Spinal cord (tissue), 9 donors: ENCODE measurements at regions not wholly inside any gene's neighbourhood (a gene's known extent, or its start where the extent isn't known, plus 50 kb on each side); places are given as distances from the start of the nearest gene placed in this dataset.

Experiments
- DNase-seq, 6 donors: peaks; one replicate each; pipeline versions ENCODE4 v3.0.0 to v3.0.0-alpha.2; 2013 to 2015; ENCODE audit warnings: low spot score in 6 of 6, low read depth in 4 of 6
- H3K27ac ChIP-seq: one replicate; pipeline ENCODE4 v1.5.1; 2013; ENCODE audit warnings: low read depth, low read length, control low read depth
- H3K27me3 ChIP-seq: one replicate; pipeline ENCODE4 v1.6.1; 2013; ENCODE audit warnings: low read length; ENCODE audit not compliant: control insufficient read depth, insufficient read depth
- H3K36me3 ChIP-seq: one replicate; pipeline ENCODE4 v1.6.1; 2013; ENCODE audit warnings: low read length; ENCODE audit not compliant: control insufficient read depth, insufficient read depth
- H3K4me1 ChIP-seq: one replicate; pipeline ENCODE4 v1.6.1; 2013; ENCODE audit warnings: low read length; ENCODE audit not compliant: control insufficient read depth, insufficient read depth
- H3K4me3 ChIP-seq: one replicate; pipeline ENCODE4 v1.5.1; 2013; ENCODE audit warnings: low read depth, low read length, control low read depth
- H3K9me3 ChIP-seq: one replicate; pipeline ENCODE4 v1.6.1; 2013; ENCODE audit warnings: low read length; ENCODE audit not compliant: control insufficient read depth, insufficient read depth
- WGBS: methylation state at CpG from one replicate; pipeline ENCODE4 v1.1.5; 2013; ENCODE audit warnings: missing lambda C conversion rate; ENCODE audit not compliant: insufficient coverage; 5-methylcytosine and 5-hydroxymethylcytosine counted together
- donor health status: healthy.

- H3K27ac ChIP-seq, result no peak overlapping the region
- no peaks in the 10 kb centered on the region for H3K36me3 ChIP-seq
- H3K4me1 ChIP-seq, result no peaks in the 10 kb centered on the region
- H3K9me3 ChIP-seq, result peaks cover 3% of the 10 kb centered on the region
- no peak for DNase-seq
- no peak overlapping the region for H3K4me3 ChIP-seq
- 100% methylated on average over 1 of the region's 2 CpGs for WGBS
- no peaks in the 10 kb centered on the region for H3K27me3 ChIP-seq
Measured at GRCh38 chr18:64566456-64566855, 417.6 kb upstream of the LINC00305 start.

- no peaks in the 10 kb centered on the region for H3K27me3 ChIP-seq
- no peaks in the 10 kb centered on the region for H3K9me3 ChIP-seq
- no peak overlapping the region for H3K27ac ChIP-seq
- H3K4me1 ChIP-seq, result no peaks in the 10 kb centered on the region
- H3K4me3 ChIP-seq, result no peak overlapping the region
- no peaks in the 10 kb centered on the region for H3K36me3 ChIP-seq
- peak in 1 of 6 donors; percentile 61 for DNase-seq
Measured at GRCh38 chr18:64562651-64563050, 413.8 kb upstream of the LINC00305 start.

GRCh38 chr18:64546451-64546850 lies 397.6 kb upstream of the LINC00305 start:
- H3K4me3 ChIP-seq, result no peak overlapping the region
- no CpG with 5 or more reads among the region's 4 CpGs for WGBS
- H3K9me3 ChIP-seq, result no peaks in the 10 kb centered on the region
- no peaks in the 10 kb centered on the region for H3K4me1 ChIP-seq
- no peak overlapping the region for H3K27ac ChIP-seq
- H3K36me3 ChIP-seq, result no peaks in the 10 kb centered on the region
- H3K27me3 ChIP-seq, result no peaks in the 10 kb centered on the region
- DNase-seq, result no peak

GRCh38 chr18:64539847-64540246 lies 391.0 kb upstream of the LINC00305 start:
- WGBS, result no CpG with 5 or more reads among the region's 1 CpG
- H3K27ac ChIP-seq, result no peak overlapping the region

GRCh38 chr18:64528646-64529045 lies 379.8 kb upstream of the LINC00305 start:
- Histone ChIP-seq H3K27me3 (no peaks in the 10 kb centered on the region), H3K36me3 (no peaks in the 10 kb centered on the region), H3K4me1 (no peaks in the 10 kb centered on the region), H3K27ac (no peak overlapping the region), H3K9me3 (no peaks in the 10 kb centered on the region), H3K4me3 (no peak overlapping the region)
- no CpG with 5 or more reads among the region's 3 CpGs for whole genome bisulfite sequencing
- DNase-seq, result no peak

More at GRCh38 chr18:64539847-64540246, 391.0 kb upstream of the LINC00305 start:
- DNase-seq, result no peak
- Histone ChIP-seq H3K36me3 (no peaks in the 10 kb centered on the region), H3K4me3 (no peak overlapping the region), H3K4me1 (no peaks in the 10 kb centered on the region), H3K27me3 (no peaks in the 10 kb centered on the region), H3K9me3 (peaks cover 2% of the 10 kb centered on the region)

- Histone ChIP-seq H3K4me3 (no peak overlapping the region), H3K9me3 (no peaks in the 10 kb centered on the region), H3K4me1 (no peaks in the 10 kb centered on the region), H3K27ac (no peak overlapping the region), H3K36me3 (no peaks in the 10 kb centered on the region), H3K27me3 (no peaks in the 10 kb centered on the region)
- no peak for DNase-seq
- 82% methylated on average over 2 of the region's 2 CpGs for WGBS
Measured at GRCh38 chr18:64519201-64519600, 370.3 kb upstream of the LINC00305 start.

- H3K4me3 ChIP-seq, result no peak overlapping the region
- no peaks in the 10 kb centered on the region for H3K9me3 ChIP-seq
- no peaks in the 10 kb centered on the region for H3K27me3 ChIP-seq
- H3K27ac ChIP-seq, result no peak overlapping the region
- no CpG with 5 or more reads among the region's 2 CpGs for WGBS
- no peak for DNase-seq
- H3K4me1 ChIP-seq, result no peaks in the 10 kb centered on the region
- no peaks in the 10 kb centered on the region for H3K36me3 ChIP-seq
Measured at GRCh38 chr18:64518191-64518590, 369.3 kb upstream of the LINC00305 start.

- no CpG with 5 or more reads among the region's 3 CpGs for WGBS
Measured at GRCh38 chr18:64513401-64513800, 364.5 kb upstream of the LINC00305 start.

GRCh38 chr18:64490207-64490606 lies 341.3 kb upstream of the LINC00305 start:
- H3K4me1 ChIP-seq, result no peaks in the 10 kb centered on the region
- H3K36me3 ChIP-seq, result no peaks in the 10 kb centered on the region
- no peaks in the 10 kb centered on the region for H3K27me3 ChIP-seq
- H3K9me3 ChIP-seq, result no peaks in the 10 kb centered on the region
- no peak overlapping the region for H3K4me3 ChIP-seq
- no peak overlapping the region for H3K27ac ChIP-seq
- DNase-seq, result peak in 1 of 6 donors; percentile 82
- WGBS, result no CpG with 5 or more reads among the region's 5 CpGs

More at GRCh38 chr18:64513401-64513800, 364.5 kb upstream of the LINC00305 start:
- H3K27me3 ChIP-seq, result no peaks in the 10 kb centered on the region
- no peaks in the 10 kb centered on the region for H3K36me3 ChIP-seq
- H3K9me3 ChIP-seq, result no peaks in the 10 kb centered on the region
- no peak overlapping the region for H3K27ac ChIP-seq
- no peaks in the 10 kb centered on the region for H3K4me1 ChIP-seq
- no peak overlapping the region for H3K4me3 ChIP-seq
- no peak for DNase-seq

GRCh38 chr18:64488698-64489097 lies 339.8 kb upstream of the LINC00305 start:
- H3K36me3 ChIP-seq, result no peaks in the 10 kb centered on the region
- no peak for DNase-seq
- no peaks in the 10 kb centered on the region for H3K9me3 ChIP-seq
- no peaks in the 10 kb centered on the region for H3K27me3 ChIP-seq
- H3K4me3 ChIP-seq, result no peak overlapping the region
- no peak overlapping the region for H3K27ac ChIP-seq
- no peaks in the 10 kb centered on the region for H3K4me1 ChIP-seq
